IMR-90 (cell line): ENCODE measurements at regions not wholly inside any gene's neighbourhood (a gene's known extent, or its start where the extent isn't known, plus 50 kb on each side); places are given as distances from the start of the nearest gene placed in this dataset.
"Not testable (repeated sequence)": the region's sequence is repeated elsewhere in the genome, so short reads cannot be mapped to it uniquely, and the experiment has no call there.

ENCODE experiments used
- BHLHE40 ChIP-seq: fragments of 150-350 bp; IDR thresholded peaks from 2 replicates; pipeline ENCODE4 v1.6.1; 2016; ENCODE audit warnings: mild to moderate bottlenecking, low read depth, low read length
- CEBPB ChIP-seq: IDR thresholded peaks from 2 replicates; pipeline ENCODE4 v1.6.1; 2012; ENCODE audit warnings: low read depth, low read length, improper control_type of control experiment
- CHD1 ChIP-seq: IDR thresholded peaks from 2 replicates; pipeline ENCODE4 v1.6.1; 2012; ENCODE audit warnings: low read depth, low read length, improper control_type of control experiment
- ELK1 ChIP-seq: fragments of 150-350 bp; IDR thresholded peaks from 2 replicates; pipeline ENCODE4 v1.6.1; 2016; ENCODE audit warnings: low read depth, mild to moderate bottlenecking, low read length, moderate library complexity, borderline replicate concordance
- MAFK ChIP-seq: IDR thresholded peaks from 2 replicates; pipeline ENCODE4 v1.6.1; 2012; ENCODE audit warnings: low read depth, low read length, improper control_type of control experiment
- MAZ ChIP-seq: IDR thresholded peaks from 2 replicates; pipeline ENCODE4 v1.6.1; 2012; ENCODE audit warnings: low read depth, mild to moderate bottlenecking, low read length, improper control_type of control experiment, moderate library complexity, borderline replicate concordance
- NFE2L2 ChIP-seq: fragments of 150-350 bp; IDR thresholded peaks from 2 replicates; pipeline ENCODE4 v1.6.1; 2016; ENCODE audit warnings: low read depth, mild to moderate bottlenecking, low read length
- POLR2A ChIP-seq: IDR thresholded peaks from 2 replicates; pipeline ENCODE4 v1.6.1; 2012; ENCODE audit warnings: mild to moderate bottlenecking, low read depth, low read length
- RCOR1 ChIP-seq: IDR thresholded peaks from 2 replicates; pipeline ENCODE4 v1.6.1; 2012; ENCODE audit warnings: mild to moderate bottlenecking, low read length, improper control_type of control experiment; ENCODE audit not compliant: insufficient replicate concordance
- RFX5 ChIP-seq: IDR thresholded peaks from 2 replicates; pipeline ENCODE4 v1.8.0; 2012; ENCODE audit warnings: low read depth, mild to moderate bottlenecking, low read length, moderate library complexity
- SMC3 ChIP-seq: fragments of 150-350 bp; IDR thresholded peaks from 2 replicates; pipeline ENCODE4 v1.6.1; 2016; ENCODE audit warnings: low read depth, mild to moderate bottlenecking, antibody characterized with exemption, low read length, moderate library complexity
- TF ChIP-seq, protein P1 (sequence below): conservative IDR thresholded peaks from 2 replicates; pipeline ENCODE4 v1.5.1; 2012; ENCODE audit warnings: mild to moderate bottlenecking, low read depth, low read length, improper control_type of control experiment
- TF ChIP-seq, protein P2 (sequence below): fragments of 150-350 bp; IDR thresholded peaks from 2 replicates; pipeline ENCODE4 v1.6.1; 2017; ENCODE audit warnings: mild to moderate bottlenecking, antibody characterized with exemption, low read length, low read depth

- TF ChIP-seq, protein P1, sequence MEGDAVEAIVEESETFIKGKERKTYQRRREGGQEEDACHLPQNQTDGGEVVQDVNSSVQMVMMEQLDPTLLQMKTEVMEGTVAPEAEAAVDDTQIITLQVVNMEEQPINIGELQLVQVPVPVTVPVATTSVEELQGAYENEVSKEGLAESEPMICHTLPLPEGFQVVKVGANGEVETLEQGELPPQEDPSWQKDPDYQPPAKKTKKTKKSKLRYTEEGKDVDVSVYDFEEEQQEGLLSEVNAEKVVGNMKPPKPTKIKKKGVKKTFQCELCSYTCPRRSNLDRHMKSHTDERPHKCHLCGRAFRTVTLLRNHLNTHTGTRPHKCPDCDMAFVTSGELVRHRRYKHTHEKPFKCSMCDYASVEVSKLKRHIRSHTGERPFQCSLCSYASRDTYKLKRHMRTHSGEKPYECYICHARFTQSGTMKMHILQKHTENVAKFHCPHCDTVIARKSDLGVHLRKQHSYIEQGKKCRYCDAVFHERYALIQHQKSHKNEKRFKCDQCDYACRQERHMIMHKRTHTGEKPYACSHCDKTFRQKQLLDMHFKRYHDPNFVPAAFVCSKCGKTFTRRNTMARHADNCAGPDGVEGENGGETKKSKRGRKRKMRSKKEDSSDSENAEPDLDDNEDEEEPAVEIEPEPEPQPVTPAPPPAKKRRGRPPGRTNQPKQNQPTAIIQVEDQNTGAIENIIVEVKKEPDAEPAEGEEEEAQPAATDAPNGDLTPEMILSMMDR, result not testable (repeated sequence)
- not testable (repeated sequence) for TF ChIP-seq POLR2A, CHD1, RCOR1, BHLHE40, NFE2L2, SMC3, CEBPB, RFX5, MAZ, MAFK, ELK1
- TF ChIP-seq, protein P2, sequence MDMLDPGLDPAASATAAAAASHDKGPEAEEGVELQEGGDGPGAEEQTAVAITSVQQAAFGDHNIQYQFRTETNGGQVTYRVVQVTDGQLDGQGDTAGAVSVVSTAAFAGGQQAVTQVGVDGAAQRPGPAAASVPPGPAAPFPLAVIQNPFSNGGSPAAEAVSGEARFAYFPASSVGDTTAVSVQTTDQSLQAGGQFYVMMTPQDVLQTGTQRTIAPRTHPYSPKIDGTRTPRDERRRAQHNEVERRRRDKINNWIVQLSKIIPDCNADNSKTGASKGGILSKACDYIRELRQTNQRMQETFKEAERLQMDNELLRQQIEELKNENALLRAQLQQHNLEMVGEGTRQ, result not testable (repeated sequence)
Measured at GRCh38 chr6:21345704-21346103, 247.8 kb upstream of the SOX4 start.
